ENCODE measurements at regions not wholly inside any gene's neighbourhood (a gene's known extent, or its start where the extent isn't known, plus 50 kb on each side); places are given as distances from the start of the nearest gene placed in this dataset.

DNA sequence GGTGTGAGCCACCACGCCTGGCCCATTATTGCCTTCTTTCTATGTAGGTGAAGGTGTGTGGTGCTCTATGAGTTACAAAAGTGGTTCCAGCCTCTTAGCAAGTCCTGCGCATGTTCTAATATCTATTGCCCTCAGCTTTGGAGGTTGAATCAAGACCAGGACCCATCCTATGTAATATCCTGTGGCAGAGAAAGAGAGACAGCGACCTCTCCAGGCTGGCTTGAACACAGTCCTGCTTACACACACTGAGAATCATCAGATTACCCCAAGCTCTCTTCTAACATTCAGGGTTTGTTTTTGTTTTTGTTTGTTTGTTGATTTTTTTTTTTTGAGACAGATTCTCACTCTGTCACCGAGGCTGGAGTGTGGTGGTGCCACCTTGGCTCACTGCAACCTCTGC is 94.7 kb upstream of the OSMR start:
- H2BK20ac ChIP-seq (ENCODE audit: low read depth, low read length, poor library complexity, severe bottlenecking), result no peak overlapping the region
- no peak overlapping the region for H2BK5ac ChIP-seq (ENCODE audit: insufficient read length, low read length)
- H3K9me3 ChIP-seq (ENCODE audit: control insufficient read depth, low read depth, low read length), result no peaks in the 10 kb centered on the region
- H3K14ac ChIP-seq (ENCODE audit: insufficient read depth, low read length), result no peak overlapping the region
- no peaks in the 10 kb centered on the region for H4K20me1 ChIP-seq (ENCODE audit: control insufficient read depth, insufficient read depth, insufficient read length)
- no peak overlapping the region for H3K4me2 ChIP-seq (ENCODE audit: insufficient read depth, insufficient read length, low read length)
- no peak overlapping the region for H2BK15ac ChIP-seq (ENCODE audit: low read depth, low read length)
- Mint-ChIP-seq H3K27ac (no peak overlapping the region), H3K27me3 (ENCODE audit: low read depth) (no peaks in the 10 kb centered on the region), H3K9me3 (no peaks in the 10 kb centered on the region), H3K4me1 (no peaks in the 10 kb centered on the region), H3K36me3 (ENCODE audit: insufficient read depth in 1 of 3, low read depth in 3 of 3) (no peaks in the 10 kb centered on the region), H3K4me3 (no peak overlapping the region)
- H3K4me1 ChIP-seq (ENCODE audit: insufficient read depth, low read length), result no peaks in the 10 kb centered on the region
- no peaks in the 10 kb centered on the region for H3K79me1 ChIP-seq (ENCODE audit: insufficient read depth, low read depth, low read length, poor library complexity, severe bottlenecking)
- H3K79me2 ChIP-seq (ENCODE audit: insufficient read depth, low read length), result no peaks in the 10 kb centered on the region
- no peak overlapping the region for H4K91ac ChIP-seq (ENCODE audit: insufficient read length, low read depth, low read length)
- no peak overlapping the region for H2BK120ac ChIP-seq (ENCODE audit: low read depth, low read length, poor library complexity, severe bottlenecking)
- no peak overlapping the region for H2AFZ ChIP-seq (ENCODE audit: low read length)
- no peak overlapping the region for H3K9ac ChIP-seq (ENCODE audit: extremely low read depth, insufficient read length, low read length)
- no peak overlapping the region for H2AK5ac ChIP-seq (ENCODE audit: insufficient read length, low read length)
- no peak for DNase-seq
- no peak overlapping the region for H3T11ph ChIP-seq (ENCODE audit: low read length)
- TF ChIP-seq, protein P1, sequence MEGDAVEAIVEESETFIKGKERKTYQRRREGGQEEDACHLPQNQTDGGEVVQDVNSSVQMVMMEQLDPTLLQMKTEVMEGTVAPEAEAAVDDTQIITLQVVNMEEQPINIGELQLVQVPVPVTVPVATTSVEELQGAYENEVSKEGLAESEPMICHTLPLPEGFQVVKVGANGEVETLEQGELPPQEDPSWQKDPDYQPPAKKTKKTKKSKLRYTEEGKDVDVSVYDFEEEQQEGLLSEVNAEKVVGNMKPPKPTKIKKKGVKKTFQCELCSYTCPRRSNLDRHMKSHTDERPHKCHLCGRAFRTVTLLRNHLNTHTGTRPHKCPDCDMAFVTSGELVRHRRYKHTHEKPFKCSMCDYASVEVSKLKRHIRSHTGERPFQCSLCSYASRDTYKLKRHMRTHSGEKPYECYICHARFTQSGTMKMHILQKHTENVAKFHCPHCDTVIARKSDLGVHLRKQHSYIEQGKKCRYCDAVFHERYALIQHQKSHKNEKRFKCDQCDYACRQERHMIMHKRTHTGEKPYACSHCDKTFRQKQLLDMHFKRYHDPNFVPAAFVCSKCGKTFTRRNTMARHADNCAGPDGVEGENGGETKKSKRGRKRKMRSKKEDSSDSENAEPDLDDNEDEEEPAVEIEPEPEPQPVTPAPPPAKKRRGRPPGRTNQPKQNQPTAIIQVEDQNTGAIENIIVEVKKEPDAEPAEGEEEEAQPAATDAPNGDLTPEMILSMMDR (conservative IDR thresholded peaks at IDR 0.05), result peak; percentile 60
- H3K27me3 ChIP-seq (ENCODE audit: insufficient read depth, low read length), result no peaks in the 10 kb centered on the region
- H2BK12ac ChIP-seq (ENCODE audit: insufficient read length, low read depth, low read length), result no peak overlapping the region
- no peak overlapping the region for H4K5ac ChIP-seq (ENCODE audit: insufficient read length, low read depth, low read length)
- no peak overlapping the region for H4K8ac ChIP-seq (replicated peaks; ENCODE audit: insufficient read length, low read depth, low read length)
- H3K27ac ChIP-seq (ENCODE audit: insufficient read length, low read depth, low read length), result no peak overlapping the region
- no peak overlapping the region for H3K4ac ChIP-seq (ENCODE audit: low read depth, low read length)
- H3K23ac ChIP-seq (ENCODE audit: insufficient read length, low read depth, low read length), result no peak overlapping the region
- no peak overlapping the region for H3K56ac ChIP-seq (ENCODE audit: insufficient read length, low read depth, low read length)
- H3K23me2 ChIP-seq (ENCODE audit: insufficient read length, low read depth, low read length, poor library complexity, severe bottlenecking), result no peaks in the 10 kb centered on the region
- H3K18ac ChIP-seq (ENCODE audit: insufficient read length, low read depth, low read length), result no peak overlapping the region
- WGBS (ENCODE audit: extremely low coverage, insufficient read length, low lambda C conversion rate), result no CpG with 5 or more reads among the region's 4 CpGs

Measured in H9 (cell line).